ENCODE measurements at regions not wholly inside any gene's neighbourhood (a gene's known extent, or its start where the extent isn't known, plus 50 kb on each side); places are given as distances from the start of the nearest gene placed in this dataset.

DNA sequence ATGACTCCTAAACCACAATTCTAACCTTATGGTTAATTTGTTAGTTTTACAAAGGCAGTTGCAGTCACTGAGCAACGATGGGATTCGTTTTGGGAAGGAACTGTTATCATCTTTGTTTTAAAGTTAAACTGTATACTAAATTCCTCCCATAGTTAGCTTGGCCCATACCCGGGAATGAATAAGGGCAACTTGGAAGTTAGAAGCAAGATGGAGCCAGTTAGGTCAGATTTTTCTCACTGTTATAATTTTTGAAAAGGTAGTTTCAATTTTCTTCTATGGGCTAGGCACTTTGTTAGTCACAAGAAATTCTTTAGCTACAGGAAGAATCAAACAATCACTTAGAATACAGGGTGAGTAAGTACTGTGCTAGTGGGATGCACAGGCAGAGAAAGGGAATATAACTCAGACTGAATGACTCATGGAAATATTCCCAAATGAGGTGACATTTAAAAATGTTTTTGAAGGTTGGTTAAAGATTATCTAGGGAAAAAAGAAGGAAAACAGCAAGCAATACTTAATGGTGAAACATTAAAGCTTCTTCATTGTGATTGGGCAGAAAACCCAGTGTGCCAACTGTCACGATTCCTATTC is 153.6 kb downstream of the MAGEB17 start:
- no peaks in the 10 kb centered on the region for H3K36me3 ChIP-seq (replicated peaks; ENCODE audit: insufficient read depth, low read depth)
- no peak overlapping the region for H3K4me3 ChIP-seq
- H4K20me1 ChIP-seq (ENCODE audit: insufficient read depth, poor library complexity, severe bottlenecking): no peaks in the 10 kb centered on the region
- DNase-seq (ENCODE audit: low spot score): no peak
- no peak overlapping the region for H3K27ac ChIP-seq
- H3K27me3 ChIP-seq: no peaks in the 10 kb centered on the region
- no peaks in the 10 kb centered on the region for H3K9me3 ChIP-seq (ENCODE audit: low read depth)
- H3K9me2 ChIP-seq (replicated peaks; ENCODE audit: insufficient read depth): no peaks in the 10 kb centered on the region
- no peaks in the 10 kb centered on the region for H3K79me2 ChIP-seq
- TF ChIP-seq, protein P1, sequence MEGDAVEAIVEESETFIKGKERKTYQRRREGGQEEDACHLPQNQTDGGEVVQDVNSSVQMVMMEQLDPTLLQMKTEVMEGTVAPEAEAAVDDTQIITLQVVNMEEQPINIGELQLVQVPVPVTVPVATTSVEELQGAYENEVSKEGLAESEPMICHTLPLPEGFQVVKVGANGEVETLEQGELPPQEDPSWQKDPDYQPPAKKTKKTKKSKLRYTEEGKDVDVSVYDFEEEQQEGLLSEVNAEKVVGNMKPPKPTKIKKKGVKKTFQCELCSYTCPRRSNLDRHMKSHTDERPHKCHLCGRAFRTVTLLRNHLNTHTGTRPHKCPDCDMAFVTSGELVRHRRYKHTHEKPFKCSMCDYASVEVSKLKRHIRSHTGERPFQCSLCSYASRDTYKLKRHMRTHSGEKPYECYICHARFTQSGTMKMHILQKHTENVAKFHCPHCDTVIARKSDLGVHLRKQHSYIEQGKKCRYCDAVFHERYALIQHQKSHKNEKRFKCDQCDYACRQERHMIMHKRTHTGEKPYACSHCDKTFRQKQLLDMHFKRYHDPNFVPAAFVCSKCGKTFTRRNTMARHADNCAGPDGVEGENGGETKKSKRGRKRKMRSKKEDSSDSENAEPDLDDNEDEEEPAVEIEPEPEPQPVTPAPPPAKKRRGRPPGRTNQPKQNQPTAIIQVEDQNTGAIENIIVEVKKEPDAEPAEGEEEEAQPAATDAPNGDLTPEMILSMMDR (IDR thresholded peaks at IDR 0.05; ENCODE audit: poor library complexity): no peak
- TF ChIP-seq EZH2phosphoT487 (IDR thresholded peaks at IDR 0.05; ENCODE audit: low read depth, severe bottlenecking, unreplicated experiment): no peak
- no peak for TF ChIP-seq EZH2 (IDR thresholded peaks at IDR 0.05; ENCODE audit: borderline replicate concordance)
- 85% methylated on average over 4 of the region's 4 CpGs for WGBS (ENCODE audit: low lambda C conversion rate, missing lambda C conversion rate)
- H2AFZ ChIP-seq: no peak overlapping the region
- H3K4me2 ChIP-seq: no peak overlapping the region
- no peaks in the 10 kb centered on the region for H3K4me1 ChIP-seq (ENCODE audit: insufficient read depth)

DNA sequence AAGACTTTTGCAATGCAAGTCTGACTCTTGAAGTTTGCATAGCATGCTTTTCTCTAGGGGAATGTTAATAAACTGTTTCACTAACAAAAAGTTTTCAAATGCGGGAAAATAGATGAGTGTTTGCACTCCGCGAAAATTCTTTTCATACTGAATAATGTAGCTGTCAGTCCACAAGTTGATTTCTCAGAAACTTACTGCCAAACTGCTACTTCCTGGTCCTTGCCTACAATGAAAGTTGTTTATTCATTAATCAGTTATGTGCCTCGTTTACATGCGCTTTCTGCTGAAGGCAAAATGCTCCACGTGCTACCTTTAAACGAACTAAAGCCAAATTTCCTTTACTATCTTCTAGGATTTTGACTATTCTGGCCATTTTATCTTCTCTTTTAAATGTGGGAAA is 166.2 kb downstream of the MAGEB17 start:
- Histone ChIP-seq H3K4me1 (ENCODE audit: insufficient read depth) (no peaks in the 10 kb centered on the region), H3K27me3 (no peaks in the 10 kb centered on the region), H3K9me3 (ENCODE audit: low read depth) (no peaks in the 10 kb centered on the region), H4K20me1 (ENCODE audit: insufficient read depth, poor library complexity, severe bottlenecking) (no peaks in the 10 kb centered on the region), H3K79me2 (no peaks in the 10 kb centered on the region), H3K4me2 (no peak overlapping the region), H3K27ac (no peak overlapping the region), H2AFZ (no peak overlapping the region), H3K36me3 (replicated peaks; ENCODE audit: insufficient read depth, low read depth) (no peaks in the 10 kb centered on the region), H3K4me3 (no peak overlapping the region), H3K9me2 (replicated peaks; ENCODE audit: insufficient read depth) (no peaks in the 10 kb centered on the region)
- no peak for DNase-seq (ENCODE audit: low spot score)
- 87% methylated on average over 7 of the region's 7 CpGs for WGBS (ENCODE audit: low lambda C conversion rate, missing lambda C conversion rate)
- TF ChIP-seq, protein P1 (IDR thresholded peaks at IDR 0.05; ENCODE audit: poor library complexity): no peak
- TF ChIP-seq EZH2 (IDR thresholded peaks at IDR 0.05; ENCODE audit: borderline replicate concordance) (no peak), EZH2phosphoT487 (IDR thresholded peaks at IDR 0.05; ENCODE audit: low read depth, severe bottlenecking, unreplicated experiment) (no peak)

DNA sequence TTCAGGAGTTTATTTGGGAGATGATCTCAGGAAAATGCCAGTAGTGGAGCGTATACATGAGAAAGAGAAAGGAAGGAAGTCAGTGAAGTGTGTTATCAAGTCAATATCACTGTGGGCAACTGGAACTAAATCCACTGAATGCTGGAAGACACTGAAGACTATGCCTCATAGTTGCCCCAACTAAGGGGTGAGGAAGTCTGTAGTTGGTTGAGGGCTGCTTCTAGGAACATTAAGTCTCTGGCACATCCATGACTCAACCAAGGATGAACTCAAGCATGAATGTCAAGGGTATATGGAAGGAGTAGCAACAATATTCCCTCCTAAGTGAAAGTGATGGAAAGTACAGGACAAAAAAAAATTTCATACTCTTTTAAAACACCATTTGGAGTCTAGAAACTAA is 167.9 kb downstream of the MAGEB17 start:
- Histone ChIP-seq H4K20me1 (ENCODE audit: insufficient read depth, poor library complexity, severe bottlenecking) (no peaks in the 10 kb centered on the region), H3K4me2 (no peak overlapping the region), H3K27me3 (no peaks in the 10 kb centered on the region), H3K36me3 (replicated peaks; ENCODE audit: insufficient read depth, low read depth) (no peaks in the 10 kb centered on the region), H3K79me2 (no peaks in the 10 kb centered on the region), H2AFZ (no peak overlapping the region), H3K9me3 (ENCODE audit: low read depth) (no peaks in the 10 kb centered on the region), H3K4me3 (no peak overlapping the region), H3K4me1 (ENCODE audit: insufficient read depth) (no peaks in the 10 kb centered on the region), H3K27ac (no peak overlapping the region), H3K9me2 (replicated peaks; ENCODE audit: insufficient read depth) (no peaks in the 10 kb centered on the region)
- DNase-seq (ENCODE audit: low spot score): no peak
- 91% methylated on average over 1 of the region's 1 CpG for WGBS (ENCODE audit: low lambda C conversion rate, missing lambda C conversion rate)
- TF ChIP-seq EZH2phosphoT487 (IDR thresholded peaks at IDR 0.05; ENCODE audit: low read depth, severe bottlenecking, unreplicated experiment) (no peak), EZH2 (IDR thresholded peaks at IDR 0.05; ENCODE audit: borderline replicate concordance) (no peak)
- TF ChIP-seq, protein P1 (IDR thresholded peaks at IDR 0.05; ENCODE audit: poor library complexity): no peak
